GM21515 (cell line): ENCODE measurements at regions not wholly inside any gene's neighbourhood (a gene's known extent, or its start where the extent isn't known, plus 50 kb on each side); places are given as distances from the start of the nearest gene placed in this dataset.

Experiments used
- ATAC-seq: cut with Tn5 transposase; IDR thresholded peaks from one replicate; pipeline ENCODE4 v1.9.1; 2021; ENCODE audit not compliant: unreplicated experiment

GRCh38 chr13:85666356-85666755 lies 132.9 kb downstream of the SLITRK6 start:
- ATAC-seq: no peak

- no peak for ATAC-seq
Observed at GRCh38 chr13:85665286-85665685, 133.9 kb downstream of the SLITRK6 start.

GRCh38 chr13:85663856-85664255 lies 135.4 kb downstream of the SLITRK6 start:
- no peak for ATAC-seq

- ATAC-seq: no peak
Observed at GRCh38 chr13:85662186-85662585, 137.0 kb downstream of the SLITRK6 start.

GRCh38 chr13:85661675-85662074 lies 137.5 kb downstream of the SLITRK6 start:
- no peak for ATAC-seq

- no peak for ATAC-seq
Observed at GRCh38 chr13:85659493-85659892, 139.7 kb downstream of the SLITRK6 start.

GRCh38 chr13:85657942-85658341 lies 141.3 kb downstream of the SLITRK6 start:
- ATAC-seq: no peak

- ATAC-seq: no peak
Observed at GRCh38 chr13:85655040-85655439, 144.2 kb downstream of the SLITRK6 start.

- ATAC-seq: no peak
Observed at GRCh38 chr13:85654227-85654626, 145.0 kb downstream of the SLITRK6 start.

- no peak for ATAC-seq
Observed at GRCh38 chr13:85653681-85654080, 145.5 kb downstream of the SLITRK6 start.

- ATAC-seq: no peak
Observed at GRCh38 chr13:85652491-85652890, 146.7 kb downstream of the SLITRK6 start.

GRCh38 chr13:85651440-85651839 lies 147.8 kb downstream of the SLITRK6 start:
- ATAC-seq: no peak

GRCh38 chr13:85650613-85651012 lies 148.6 kb downstream of the SLITRK6 start:
- no peak for ATAC-seq

GRCh38 chr13:85640727-85641126 lies 158.5 kb downstream of the SLITRK6 start:
- ATAC-seq: no peak

GRCh38 chr13:85638815-85639393 lies 160.3 kb downstream of the SLITRK6 start:
- ATAC-seq: no peak

GRCh38 chr13:85638265-85638664 lies 161.0 kb downstream of the SLITRK6 start:
- ATAC-seq: no peak

GRCh38 chr13:85632526-85633195 lies 166.6 kb downstream of the SLITRK6 start:
- ATAC-seq: no peak

GRCh38 chr13:85631801-85632200 lies 167.4 kb downstream of the SLITRK6 start:
- no peak for ATAC-seq

- ATAC-seq: no peak
Observed at GRCh38 chr13:85626603-85627002, 172.6 kb downstream of the SLITRK6 start.

- ATAC-seq: no peak
Observed at GRCh38 chr13:85619321-85619720, 179.9 kb downstream of the SLITRK6 start.

- ATAC-seq: no peak
Observed at GRCh38 chr13:85618521-85618920, 180.7 kb downstream of the SLITRK6 start.

GRCh38 chr13:85616275-85616674 lies 182.9 kb downstream of the SLITRK6 start:
- no peak for ATAC-seq

- ATAC-seq: no peak
Observed at GRCh38 chr13:85615031-85615430, 184.2 kb downstream of the SLITRK6 start.
